Kidney glomerular epithelial cell (primary cell): ENCODE measurements at regions not wholly inside any gene's neighbourhood (a gene's known extent, or its start where the extent isn't known, plus 50 kb on each side); places are given as distances from the start of the nearest gene placed in this dataset.

ENCODE experiments used
- DNase-seq: peaks from one replicate; lab custom pipeline; 2025; lab: John Stamatoyannopoulos, UW

DNA sequence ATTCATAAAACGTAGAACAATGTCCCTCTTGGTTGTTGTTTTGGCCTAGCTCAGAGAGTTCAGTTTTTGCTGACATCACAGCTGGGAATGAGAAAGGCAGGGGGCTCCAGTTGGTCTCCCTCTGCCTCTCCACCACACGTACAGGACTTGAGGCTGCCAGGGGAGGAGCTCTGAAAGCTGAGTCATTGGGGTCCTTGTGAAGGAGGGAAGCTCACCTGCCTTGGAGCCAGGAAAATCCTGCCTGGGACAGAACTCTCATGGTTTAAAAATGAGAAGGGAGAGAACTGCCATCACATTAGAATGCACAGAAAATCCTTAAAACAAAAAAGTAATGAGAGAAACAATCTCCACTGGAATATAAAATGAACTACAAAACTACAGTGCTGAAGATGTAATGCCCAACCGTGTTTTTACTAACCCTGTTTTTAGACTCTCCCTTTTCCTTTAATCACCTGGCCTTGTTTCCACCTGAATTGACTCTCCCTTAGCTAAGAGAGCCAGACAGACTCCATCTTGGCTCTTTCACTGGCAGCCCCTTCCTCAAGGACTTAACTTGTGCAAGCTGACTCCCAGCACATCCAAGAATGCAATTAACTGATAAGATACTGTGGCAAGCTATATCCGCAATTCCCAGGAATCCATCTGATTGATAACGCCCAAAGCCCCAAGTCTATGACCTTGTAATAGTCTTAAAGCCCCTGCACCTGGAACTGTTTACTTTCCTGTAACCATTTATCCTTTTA, 58.6 kb upstream of the TARP start:
- peak; percentile 5 for DNase-seq

DNA sequence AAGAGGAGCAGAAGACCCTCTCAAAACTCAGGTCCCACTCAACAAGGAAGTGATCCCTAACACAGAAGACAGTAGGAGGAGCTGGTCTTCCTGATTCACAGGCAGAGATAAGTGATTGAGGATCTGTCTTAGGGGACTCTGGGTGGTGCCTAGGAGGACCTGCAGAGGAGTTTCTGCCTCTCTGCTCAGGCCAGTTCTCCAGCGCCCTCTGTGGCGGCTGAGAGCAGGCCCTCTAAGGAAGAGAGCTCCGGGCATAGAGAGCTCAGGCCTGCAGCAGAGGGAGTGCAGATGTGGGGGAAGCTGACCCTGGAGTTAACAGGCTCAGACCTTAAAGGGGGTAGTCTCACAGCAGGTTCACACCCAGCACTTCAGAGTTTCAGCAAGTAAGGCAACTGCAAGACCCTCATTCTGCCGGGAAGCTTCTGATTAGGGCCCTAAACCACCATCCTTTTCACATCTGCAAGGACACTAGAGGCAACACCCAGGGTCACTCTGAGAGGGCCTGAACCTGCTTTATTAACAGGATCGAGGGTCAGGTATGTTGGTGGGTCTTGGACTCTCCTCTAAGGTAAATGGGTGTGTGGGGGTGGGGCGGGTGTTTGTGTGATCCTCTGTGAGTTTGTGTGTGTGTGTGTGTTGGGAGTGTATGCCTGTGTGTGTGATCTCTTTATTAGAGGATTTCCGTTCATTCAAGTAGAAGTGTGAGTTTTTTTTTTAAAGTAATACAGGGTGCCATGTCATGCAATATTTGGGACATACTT, 57.6 kb upstream of the TARP start:
- no peak for DNase-seq

DNA sequence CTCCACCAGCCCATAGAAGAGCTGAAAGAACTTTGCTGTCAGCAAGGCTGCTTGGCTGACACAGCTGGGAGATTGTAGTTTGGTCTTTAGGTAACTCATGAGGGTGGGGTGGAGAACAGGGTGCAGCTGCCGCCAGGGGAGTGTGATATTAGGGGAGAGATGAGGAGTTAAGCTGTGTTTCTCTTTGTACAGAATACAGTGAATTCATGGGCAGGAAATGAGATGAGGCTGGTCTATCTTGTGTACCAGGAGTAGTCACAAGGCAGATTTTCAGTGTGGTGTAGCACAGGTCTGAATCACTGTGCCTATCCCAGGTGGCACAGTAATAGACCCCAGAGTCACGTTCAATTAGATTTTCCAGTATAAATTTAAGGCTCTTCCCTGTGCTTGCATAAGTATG, 56.6 kb upstream of the TARP start:
- no peak for DNase-seq

DNA sequence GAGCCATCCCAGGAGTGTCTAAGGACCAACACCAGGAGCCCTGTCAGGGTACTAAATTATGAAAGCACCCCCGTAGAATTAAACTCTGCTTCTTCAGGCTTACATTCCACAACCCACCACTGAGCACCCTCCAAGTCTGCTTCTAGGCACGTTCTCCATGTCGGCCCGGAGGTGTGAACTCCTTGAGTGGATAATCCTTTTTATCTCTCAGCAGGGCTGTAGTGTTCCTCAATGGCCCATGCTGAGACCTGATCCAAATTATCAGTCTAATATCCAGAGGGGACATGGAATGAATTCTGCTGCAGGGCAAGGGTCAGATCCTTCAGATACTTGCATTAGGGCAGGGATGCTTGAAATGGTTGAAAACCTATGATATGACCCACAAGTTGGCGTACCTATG, 55.9 kb upstream of the TARP start:
- DNase-seq, result no peak

DNA sequence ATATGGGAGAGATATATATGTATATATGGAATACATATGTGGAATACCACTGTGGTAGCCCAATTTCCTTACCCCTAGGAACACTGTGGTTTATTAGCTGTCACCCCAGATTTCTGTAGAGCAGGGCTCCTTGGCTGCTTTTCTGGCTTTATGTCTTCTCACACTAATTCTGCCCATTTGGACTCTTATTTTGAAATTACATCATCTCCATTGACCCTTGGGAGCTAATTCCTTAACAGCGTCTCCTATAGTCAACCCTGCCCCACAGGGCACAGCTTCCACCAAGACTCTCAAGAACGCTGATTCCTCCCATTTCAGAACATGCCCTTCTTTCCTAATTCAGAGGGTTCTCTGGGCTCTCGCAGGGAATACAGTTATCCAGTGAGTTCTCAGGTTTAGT, 55.4 kb upstream of the TARP start:
- no peak for DNase-seq

DNA sequence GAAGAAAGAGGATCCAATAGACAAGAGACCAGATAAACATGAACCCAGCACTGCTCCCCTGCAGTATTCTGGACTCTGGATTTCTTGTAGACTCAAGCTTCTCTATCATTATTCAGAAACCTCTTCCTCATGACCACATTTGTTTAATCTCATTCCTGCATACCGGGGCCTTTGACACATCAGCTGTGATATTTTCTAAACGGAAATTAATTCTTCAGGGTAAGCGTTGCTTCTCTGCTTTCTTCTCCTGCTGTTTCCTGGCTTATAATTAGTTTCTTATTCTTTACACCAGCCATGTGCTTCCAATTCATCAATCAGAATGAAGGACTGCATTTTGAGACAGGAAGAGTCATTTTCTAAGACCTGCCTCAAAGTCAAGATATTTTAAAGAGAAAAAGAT, 54.2 kb upstream of the TARP start:
- no peak for DNase-seq
